ENCODE measurements at regions not wholly inside any gene's neighbourhood (a gene's known extent, or its start where the extent isn't known, plus 50 kb on each side); places are given as distances from the start of the nearest gene placed in this dataset.

GRCh38 chr10:84770824-84771223 is 442.4 kb downstream of the CCSER2 start:
- H3K9me3 ChIP-seq (ENCODE audit: insufficient read depth, low read depth, low read length) = no peaks in the 10 kb centered on the region
- no peak overlapping the region for H3K9ac ChIP-seq (ENCODE audit: low read length)
- Mint-ChIP-seq H3K4me1 (ENCODE audit: low read depth, unreplicated experiment) (no peaks in the 10 kb centered on the region), H3K27ac (ENCODE audit: unreplicated experiment) (no peak overlapping the region), H3K9me3 (ENCODE audit: unreplicated experiment) (no peaks in the 10 kb centered on the region), H3K27me3 (ENCODE audit: low read depth, unreplicated experiment) (peaks cover 9% of the 10 kb centered on the region), H3K36me3 (ENCODE audit: low read depth, unreplicated experiment) (no peaks in the 10 kb centered on the region), H3K4me3 (ENCODE audit: unreplicated experiment) (no peak overlapping the region)
- TF ChIP-seq EZH2 (IDR thresholded peaks at IDR 0.05; ENCODE audit: insufficient read depth, low read length) (no peak), CTCF (IDR thresholded peaks at IDR 0.05; ENCODE audit: insufficient read depth, low read depth, low read length) (no peak)
- no peaks in the 10 kb centered on the region for H3K27me3 ChIP-seq (ENCODE audit: insufficient read depth, low read length)
- no peak overlapping the region for H3K4me2 ChIP-seq (ENCODE audit: low read length)
- no peak overlapping the region for H2AFZ ChIP-seq (ENCODE audit: low read depth, low read length)
- no peaks in the 10 kb centered on the region for H3K4me1 ChIP-seq (ENCODE audit: insufficient read depth, low read length)
- H4K20me1 ChIP-seq (ENCODE audit: insufficient read depth, low read length) = no peaks in the 10 kb centered on the region
- DNase-seq (ENCODE audit: low read depth) (no peak), FAIRE-seq (no peak)
- no peaks in the 10 kb centered on the region for H3K79me2 ChIP-seq (ENCODE audit: insufficient read depth, low read length)
- H3K27ac ChIP-seq (ENCODE audit: low read depth, low read length) = no peak overlapping the region
- H3K4me3 ChIP-seq (ENCODE audit: insufficient read depth, low read depth, low read length) = no peak overlapping the region
- H3K36me3 ChIP-seq (ENCODE audit: insufficient read depth, low read length) = no peaks in the 10 kb centered on the region

- Histone ChIP-seq H4K20me1 (ENCODE audit: insufficient read depth, low read length) (no peaks in the 10 kb centered on the region), H3K79me2 (ENCODE audit: insufficient read depth, low read length) (no peaks in the 10 kb centered on the region), H3K4me1 (ENCODE audit: insufficient read depth, low read length) (no peaks in the 10 kb centered on the region), H3K9me3 (ENCODE audit: insufficient read depth, low read depth, low read length) (no peaks in the 10 kb centered on the region), H3K36me3 (ENCODE audit: insufficient read depth, low read length) (no peaks in the 10 kb centered on the region), H3K27me3 (ENCODE audit: insufficient read depth, low read length) (no peaks in the 10 kb centered on the region), H3K4me2 (ENCODE audit: low read length) (no peak overlapping the region), H2AFZ (ENCODE audit: low read depth, low read length) (no peak overlapping the region), H3K9ac (ENCODE audit: low read length) (no peak overlapping the region), H3K27ac (ENCODE audit: low read depth, low read length) (no peak overlapping the region), H3K4me3 (ENCODE audit: insufficient read depth, low read depth, low read length) (no peak overlapping the region)
- Mint-ChIP-seq H3K9me3 (ENCODE audit: unreplicated experiment) (no peaks in the 10 kb centered on the region), H3K27me3 (ENCODE audit: low read depth, unreplicated experiment) (no peaks in the 10 kb centered on the region), H3K4me1 (ENCODE audit: low read depth, unreplicated experiment) (no peaks in the 10 kb centered on the region), H3K27ac (ENCODE audit: unreplicated experiment) (no peak overlapping the region), H3K36me3 (ENCODE audit: low read depth, unreplicated experiment) (no peaks in the 10 kb centered on the region), H3K4me3 (ENCODE audit: unreplicated experiment) (no peak overlapping the region)
- DNase-seq (ENCODE audit: low read depth) (peak; percentile 2), FAIRE-seq (no peak)
- TF ChIP-seq EZH2 (IDR thresholded peaks at IDR 0.05; ENCODE audit: insufficient read depth, low read length) = no peak
- TF ChIP-seq CTCF (IDR thresholded peaks at IDR 0.05; ENCODE audit: insufficient read depth, low read depth, low read length) = peak; percentile 77
These were observed 455.0 kb downstream of the CCSER2 start for GRCh38 chr10:84783386-84783785.

GRCh38 chr10:84783909-84784308 is 455.5 kb downstream of the CCSER2 start:
- FAIRE-seq = no peak

More at GRCh38 chr10:84783909-84784308, 455.5 kb downstream of the CCSER2 start:
- no peak overlapping the region for H2AFZ ChIP-seq (ENCODE audit: low read depth, low read length)
- TF ChIP-seq EZH2 (IDR thresholded peaks at IDR 0.05; ENCODE audit: insufficient read depth, low read length) (no peak), CTCF (IDR thresholded peaks at IDR 0.05; ENCODE audit: insufficient read depth, low read depth, low read length) (no peak)
- no peak overlapping the region for H3K4me2 ChIP-seq (ENCODE audit: low read length)
- H3K27ac ChIP-seq (ENCODE audit: low read depth, low read length) = no peak overlapping the region
- H3K9me3 ChIP-seq (ENCODE audit: insufficient read depth, low read depth, low read length) = no peaks in the 10 kb centered on the region
- no peaks in the 10 kb centered on the region for H4K20me1 ChIP-seq (ENCODE audit: insufficient read depth, low read length)
- no peaks in the 10 kb centered on the region for H3K27me3 Mint-ChIP-seq (ENCODE audit: low read depth, unreplicated experiment)
- no peak overlapping the region for H3K4me3 Mint-ChIP-seq (ENCODE audit: unreplicated experiment)
- H3K9me3 Mint-ChIP-seq (ENCODE audit: unreplicated experiment) = no peaks in the 10 kb centered on the region
- no peak for DNase-seq (ENCODE audit: low read depth)
- no peaks in the 10 kb centered on the region for H3K36me3 Mint-ChIP-seq (ENCODE audit: low read depth, unreplicated experiment)
- no peak overlapping the region for H3K9ac ChIP-seq (ENCODE audit: low read length)
- no peak overlapping the region for H3K4me3 ChIP-seq (ENCODE audit: insufficient read depth, low read depth, low read length)
- H3K4me1 ChIP-seq (ENCODE audit: insufficient read depth, low read length) = no peaks in the 10 kb centered on the region
- H3K4me1 Mint-ChIP-seq (ENCODE audit: low read depth, unreplicated experiment) = no peaks in the 10 kb centered on the region
- H3K27me3 ChIP-seq (ENCODE audit: insufficient read depth, low read length) = no peaks in the 10 kb centered on the region
- no peak overlapping the region for H3K27ac Mint-ChIP-seq (ENCODE audit: unreplicated experiment)
- no peaks in the 10 kb centered on the region for H3K79me2 ChIP-seq (ENCODE audit: insufficient read depth, low read length)
- no peaks in the 10 kb centered on the region for H3K36me3 ChIP-seq (ENCODE audit: insufficient read depth, low read length)
